ENCODE measurements at regions not wholly inside any gene's neighbourhood (a gene's known extent, or its start where the extent isn't known, plus 50 kb on each side); places are given as distances from the start of the nearest gene placed in this dataset.
A peak's percentile ranks its signal among the peaks of the same experiment; 100 is the strongest.

- TF ChIP-seq KHSRP (IDR thresholded peaks at IDR 0.05) (no peak), SMAD4 (CRISPR knock-in tag; conservative IDR thresholded peaks at IDR 0.05) (peak; percentile 39; the same call in 1 of the 2 replicates), ZBTB11 (CRISPR knock-in tag; IDR thresholded peaks at IDR 0.05) (no peak), FOXA1 (IDR thresholded peaks at IDR 0.05; ENCODE audit: borderline replicate concordance) (no peak), ZNF280A (IDR thresholded peaks at IDR 0.05; ENCODE audit: low read depth, partially characterized antibody) (no peak), RFX1 (IDR thresholded peaks at IDR 0.05) (peak; percentile 93), NR0B1 (IDR thresholded peaks at IDR 0.05; ENCODE audit: partially characterized antibody) (no peak), PML (IDR thresholded peaks at IDR 0.05; ENCODE audit: low read length) (no peak), HNRNPLL (IDR thresholded peaks at IDR 0.05; ENCODE audit: low read depth, low read length, poor library complexity, severe bottlenecking) (no peak), EP300 (IDR thresholded peaks at IDR 0.05; ENCODE audit: low read length) (no peak)
Measured at GRCh38 chr11:47917599-47918369, 62.6 kb upstream of the PTPRJ start (continued).

Measured in K562 (cell line).